ENCODE measurements at regions not wholly inside any gene's neighbourhood (a gene's known extent, or its start where the extent isn't known, plus 50 kb on each side); places are given as distances from the start of the nearest gene placed in this dataset.

GRCh38 chr12:4212845-4213244, 60.7 kb upstream of the CCND2 start:
- ATAC-seq (ENCODE audit: low read depth) (no peak), DNase-seq (no peak)
- Mint-ChIP-seq H3K4me3 (no peak overlapping the region), H3K9me3 (no peaks in the 10 kb centered on the region), H3K27ac (no peak overlapping the region), H3K36me3 (ENCODE audit: low read depth) (no peaks in the 10 kb centered on the region), H3K4me1 (peaks cover 41% of the 10 kb centered on the region), H3K27me3 (no peaks in the 10 kb centered on the region)
- no peak for TF ChIP-seq CTCF (IDR thresholded peaks at IDR 0.05)
- CTCF ChIA-PET, result interaction anchor here (0.9 to 1.6 kb wide), 4 partner anchors 11 to 105 kb away, joined by 3 to 5 read pairs (median 4); no protein-coding TSS in a partner anchor
- POLR2A ChIA-PET, result interaction anchor here (0.5 to 1.6 kb wide), 5 partner anchors 9 to 69 kb away, joined by 3 to 6 read pairs (median 4); no protein-coding TSS in a partner anchor
- intact Hi-C loops (cut with micrococcal nuclease), result no loop called here

- Mint-ChIP-seq H3K27me3 (no peaks in the 10 kb centered on the region), H3K36me3 (ENCODE audit: low read depth) (no peaks in the 10 kb centered on the region), H3K4me1 (peaks cover 28% of the 10 kb centered on the region), H3K27ac (no peak overlapping the region), H3K9me3 (no peaks in the 10 kb centered on the region), H3K4me3 (no peak overlapping the region)
- POLR2A ChIA-PET, result no interaction called here
- CTCF ChIA-PET, result interaction anchor here (2.8 kb wide), 1 partner anchor 66 kb away, joined by 8 read pairs; no protein-coding TSS in a partner anchor
- no peak for DNase-seq
- no peak for TF ChIP-seq CTCF (IDR thresholded peaks at IDR 0.05)
- intact Hi-C loops (cut with micrococcal nuclease), result no loop called here
- ATAC-seq (ENCODE audit: low read depth), result no peak
These were observed 62.2 kb upstream of the CCND2 start for GRCh38 chr12:4211372-4211771.

GRCh38 chr12:4210183-4210582, 63.4 kb upstream of the CCND2 start:
- H3K4me1 Mint-ChIP-seq, result peaks cover 19% of the 10 kb centered on the region
- CTCF ChIA-PET, result interaction anchor here (2.8 kb wide), 1 partner anchor 67 kb away, joined by 8 read pairs; no protein-coding TSS in a partner anchor

GRCh38 chr12:4206470-4206869, 67.1 kb upstream of the CCND2 start:
- ChIA-PET POLR2A (interaction anchor here (6.4 kb wide), 1 partner anchor 67 kb away, joined by 52 read pairs; the partner anchor contains the start of gene CCND2), CTCF (no interaction called here)
- no peak for DNase-seq
- no peaks in the 10 kb centered on the region for H3K27me3 Mint-ChIP-seq
- ATAC-seq (ENCODE audit: low read depth), result no peak
- no peak overlapping the region for H3K27ac Mint-ChIP-seq
- TF ChIP-seq CTCF (IDR thresholded peaks at IDR 0.05), result no peak
- H3K36me3 Mint-ChIP-seq (ENCODE audit: low read depth), result no peaks in the 10 kb centered on the region
- H3K4me1 Mint-ChIP-seq, result peaks cover 41% of the 10 kb centered on the region
- intact Hi-C loops (cut with micrococcal nuclease), result no loop called here
- H3K4me3 Mint-ChIP-seq, result no peak overlapping the region
- H3K9me3 Mint-ChIP-seq, result no peaks in the 10 kb centered on the region

More at GRCh38 chr12:4210183-4210582, 63.4 kb upstream of the CCND2 start:
- Mint-ChIP-seq H3K4me3 (no peak overlapping the region), H3K27ac (no peak overlapping the region), H3K9me3 (no peaks in the 10 kb centered on the region), H3K27me3 (no peaks in the 10 kb centered on the region), H3K36me3 (ENCODE audit: low read depth) (no peaks in the 10 kb centered on the region)
- POLR2A ChIA-PET, result interaction anchor here (0.5 to 1.2 kb wide), 3 partner anchors 9 to 88 kb away, joined by 3 read pairs; no protein-coding TSS in a partner anchor
- TF ChIP-seq CTCF (IDR thresholded peaks at IDR 0.05), result no peak
- intact Hi-C loops (cut with micrococcal nuclease), result no loop called here
- ATAC-seq (ENCODE audit: low read depth), result no peak
- no peak for DNase-seq

GRCh38 chr12:4203772-4204376, 69.7 kb upstream of the CCND2 start:
- H3K4me1 Mint-ChIP-seq, result peaks cover 53% of the 10 kb centered on the region
- ChIA-PET CTCF (interaction anchor here (1.1 to 2.2 kb wide), 3 partner anchors 73 to 97 kb away, joined by 4 to 5 read pairs (median 4); no protein-coding TSS in a partner anchor), POLR2A (interaction anchor here (0.7 to 6.4 kb wide), 9 partner anchors 9 to 96 kb away, joined by 4 to 52 read pairs (median 7); partner anchors contain the start of gene CCND2)
- DNase-seq (no peak), ATAC-seq (ENCODE audit: low read depth) (peak; percentile 15)
- intact Hi-C loops (cut with micrococcal nuclease), result loop anchor here (1.0 kb wide), 1 partner anchor 11 kb away; no protein-coding TSS in a partner anchor
- H3K4me3 Mint-ChIP-seq, result peak overlapping the region; percentile 1
- no peaks in the 10 kb centered on the region for H3K27me3 Mint-ChIP-seq
- H3K27ac Mint-ChIP-seq, result peak overlapping the region; percentile 63
- H3K9me3 Mint-ChIP-seq, result no peaks in the 10 kb centered on the region
- no peak for TF ChIP-seq CTCF (IDR thresholded peaks at IDR 0.05)
- H3K36me3 Mint-ChIP-seq (ENCODE audit: low read depth), result no peaks in the 10 kb centered on the region

Measured in activated B cell treated with CpG ODN at 0.5 μM for 24 hours (primary cell).